ENCODE measurements at regions not wholly inside any gene's neighbourhood (a gene's known extent, or its start where the extent isn't known, plus 50 kb on each side); places are given as distances from the start of the nearest gene placed in this dataset.
"Not testable (repeated sequence)": the region's sequence is repeated elsewhere in the genome, so short reads cannot be mapped to it uniquely, and the experiment has no call there.

DNA sequence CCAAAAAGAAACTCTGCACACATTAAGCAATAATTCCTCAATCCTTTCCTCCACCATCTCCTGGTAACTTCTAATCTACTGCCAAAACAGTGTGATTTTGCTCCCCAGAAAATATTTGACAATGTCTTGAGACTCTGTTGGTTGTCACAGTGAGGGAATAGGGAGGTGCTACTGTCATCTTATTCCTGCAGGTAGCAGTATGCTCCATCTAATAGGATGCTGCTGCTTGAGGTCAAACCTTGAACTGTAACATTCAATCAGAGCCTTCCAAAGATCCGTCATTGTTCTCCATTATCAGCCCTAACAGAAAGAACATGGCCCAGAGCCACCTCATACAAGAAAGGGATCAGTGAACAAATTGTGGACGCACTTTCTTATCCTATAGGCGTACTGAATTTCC, 514.7 kb upstream of the GRIN3A start:
- H3K4me1 ChIP-seq (replicated peaks in 1 of 2) = no peaks in the 10 kb centered on the region
- no peaks in the 10 kb centered on the region for H3K9me3 ChIP-seq (replicated peaks in 1 of 3)
- no peak overlapping the region for H3K27ac ChIP-seq
- no peaks in the 10 kb centered on the region for H3K36me3 ChIP-seq (replicated peaks in 1 of 2)
- no peak for TF ChIP-seq POLR2A (IDR thresholded peaks at IDR 0.05)
- TF ChIP-seq CTCF (IDR thresholded peaks at IDR 0.05) = no peak
- intact Hi-C loops (cut with DNase I) = no loop called here
- 73 to 83% (median 78%) methylated on average over 3 of the region's 3 CpGs for WGBS, 4 donors
- no peaks in the 10 kb centered on the region for H3K27me3 ChIP-seq
- H3K4me3 ChIP-seq = no peak overlapping the region
- DNase-seq = no peak

- TF ChIP-seq POLR2A (IDR thresholded peaks at IDR 0.05) (no peak), CTCF (IDR thresholded peaks at IDR 0.05) (no peak)
- intact Hi-C loops (cut with DNase I) = no loop called here
- H3K27me3 ChIP-seq = no peaks in the 10 kb centered on the region
- H3K27ac ChIP-seq = no peak overlapping the region
- no peak overlapping the region for H3K4me3 ChIP-seq
- no peaks in the 10 kb centered on the region for H3K9me3 ChIP-seq (replicated peaks in 1 of 3)
- no peak for DNase-seq
- H3K36me3 ChIP-seq (replicated peaks in 1 of 2) = no peaks in the 10 kb centered on the region
- 75 to 83% (median 81%) methylated on average over 4 of the region's 4 CpGs for WGBS, 4 donors
- H3K4me1 ChIP-seq (replicated peaks in 1 of 2) = no peaks in the 10 kb centered on the region
These were observed 506.5 kb upstream of the GRIN3A start for GRCh38 chr9:102244916-102245315.

DNA sequence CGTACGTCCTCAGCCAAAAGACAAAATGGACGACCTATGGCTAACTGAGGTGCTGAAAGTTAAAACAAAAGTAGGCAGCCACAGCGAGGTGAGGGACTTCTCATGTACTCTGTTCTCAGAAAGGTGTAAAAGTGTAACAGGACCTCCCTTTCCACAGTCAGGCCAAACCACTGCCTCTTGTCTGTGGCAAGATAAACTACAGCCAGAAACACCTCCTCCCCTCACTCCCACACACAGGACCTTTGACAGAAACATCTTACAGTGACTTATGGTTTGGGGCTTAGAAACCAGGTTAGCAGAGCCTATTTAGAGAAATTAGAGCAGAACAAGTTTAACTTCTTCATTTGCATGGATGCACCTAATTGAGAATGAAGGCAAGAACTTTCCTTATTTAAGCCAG, 499.1 kb upstream of the GRIN3A start:
- TF ChIP-seq CTCF (IDR thresholded peaks at IDR 0.05) = no peak
- TF ChIP-seq POLR2A (IDR thresholded peaks at IDR 0.05) = no peak
- Histone ChIP-seq H3K36me3 (replicated peaks in 1 of 2) (no peaks in the 10 kb centered on the region), H3K4me3 (no peak overlapping the region), H3K27me3 (no peaks in the 10 kb centered on the region), H3K4me1 (replicated peaks in 1 of 2) (no peaks in the 10 kb centered on the region), H3K27ac (no peak overlapping the region), H3K9me3 (replicated peaks in 1 of 3) (no peaks in the 10 kb centered on the region)
- intact Hi-C loops (cut with DNase I) = no loop called here
- no peak for DNase-seq
- WGBS, 4 donors = 75 to 80% (median 77%) methylated on average over 4 of the region's 4 CpGs

DNA sequence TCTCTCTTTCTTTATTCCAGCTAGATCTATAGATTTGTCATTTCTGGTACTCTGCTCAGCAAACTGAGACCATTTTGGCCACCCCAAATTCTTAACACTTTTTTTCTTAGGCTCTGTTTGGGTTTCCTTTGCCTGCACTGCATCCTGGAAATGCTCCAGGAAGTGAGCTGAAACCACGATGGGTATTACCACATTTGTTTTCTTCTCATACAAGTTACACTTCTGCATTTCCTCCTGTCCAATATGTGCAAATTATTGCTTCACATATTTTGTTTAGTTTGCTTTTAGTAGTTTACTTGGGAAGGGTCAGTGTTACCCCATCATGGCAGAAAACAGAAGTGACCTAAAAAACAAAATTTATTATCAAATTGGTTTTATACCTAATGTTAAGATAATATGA, 498.6 kb upstream of the GRIN3A start:
- no peaks in the 10 kb centered on the region for H3K36me3 ChIP-seq (replicated peaks in 1 of 2)
- WGBS, 4 donors = 14 to 19% (median 18%) methylated on average over 1 of the region's 1 CpG
- intact Hi-C loops (cut with DNase I) = no loop called here
- no peaks in the 10 kb centered on the region for H3K4me1 ChIP-seq (replicated peaks in 1 of 2)
- H3K4me3 ChIP-seq = no peak overlapping the region
- no peak for TF ChIP-seq POLR2A (IDR thresholded peaks at IDR 0.05)
- no peak for TF ChIP-seq CTCF (IDR thresholded peaks at IDR 0.05)
- H3K27ac ChIP-seq = no peak overlapping the region
- no peak for DNase-seq
- H3K9me3 ChIP-seq (replicated peaks in 1 of 3) = no peaks in the 10 kb centered on the region
- H3K27me3 ChIP-seq = no peaks in the 10 kb centered on the region

DNA sequence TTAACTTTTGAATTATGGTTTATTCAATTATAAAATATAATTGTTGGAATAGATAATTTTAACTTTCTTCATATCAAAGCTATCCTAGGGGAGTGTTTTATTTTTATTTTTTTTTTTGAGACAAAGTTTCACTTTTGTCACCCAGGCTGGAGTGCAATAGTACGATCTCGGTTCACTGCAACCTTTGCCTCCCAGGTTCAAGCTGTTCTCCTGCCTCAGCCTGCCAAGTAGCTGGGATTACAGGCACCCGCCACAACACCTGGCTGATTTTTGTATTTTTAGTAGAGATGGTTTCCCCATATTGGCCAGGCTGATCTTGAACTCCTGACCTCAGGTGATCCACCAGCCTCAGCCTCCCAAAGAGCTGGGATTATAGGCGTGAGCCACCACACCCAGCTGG, 489.0 kb upstream of the GRIN3A start:
- H3K27ac ChIP-seq; H3K9me3 ChIP-seq (replicated peaks in 1 of 3); H3K27me3 ChIP-seq; DNase-seq; intact Hi-C loops (cut with DNase I); H3K4me3 ChIP-seq; H3K36me3 ChIP-seq (replicated peaks in 1 of 2); H3K4me1 ChIP-seq (replicated peaks in 1 of 2): not testable (repeated sequence)
- 81 to 94% (median 90%) methylated on average over 4 of the region's 4 CpGs for WGBS, 4 donors
